G401 (cell line): ENCODE measurements at regions not wholly inside any gene's neighbourhood (a gene's known extent, or its start where the extent isn't known, plus 50 kb on each side); places are given as distances from the start of the nearest gene placed in this dataset.
"Not testable (repeated sequence)": the region's sequence is repeated elsewhere in the genome, so short reads cannot be mapped to it uniquely, and the experiment has no call there.

Experiments
- DNase-seq: peaks from one replicate; pipeline ENCODE4 v3.0.0-alpha.2; 2015; ENCODE audit warnings: low spot score
- in situ Hi-C: cut with HindIII; loops from 2 replicates; pipeline ENCODE4 v1.10.0; 2016; ENCODE audit warnings: low sequenced_read_pairs, mixed read lengths

GRCh38 chr5:74536658-74537057 lies 103.9 kb downstream of the ENC1 start:
- in situ Hi-C loops = no loop called here
- no peak for DNase-seq

DNA sequence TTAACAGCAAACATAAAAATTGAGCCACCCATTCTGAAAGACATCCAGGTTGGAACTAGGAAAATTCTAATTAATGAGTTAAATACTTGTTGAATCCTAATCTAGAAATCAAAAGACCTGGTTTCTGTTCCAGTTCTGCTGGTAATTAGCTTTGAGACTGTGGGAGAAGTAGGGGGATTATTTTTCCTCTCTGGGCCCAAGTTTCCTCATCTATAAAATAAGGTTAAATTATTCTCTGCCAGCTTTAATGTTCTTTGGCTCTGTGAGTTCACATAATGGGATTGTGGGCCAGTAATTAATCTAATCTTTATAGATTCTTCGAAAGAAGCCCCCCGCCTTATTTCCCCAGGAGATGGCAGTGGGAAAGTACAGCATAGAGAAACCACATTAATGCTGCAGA lies 104.6 kb downstream of the ENC1 start:
- in situ Hi-C loops = no loop called here
- no peak for DNase-seq

DNA sequence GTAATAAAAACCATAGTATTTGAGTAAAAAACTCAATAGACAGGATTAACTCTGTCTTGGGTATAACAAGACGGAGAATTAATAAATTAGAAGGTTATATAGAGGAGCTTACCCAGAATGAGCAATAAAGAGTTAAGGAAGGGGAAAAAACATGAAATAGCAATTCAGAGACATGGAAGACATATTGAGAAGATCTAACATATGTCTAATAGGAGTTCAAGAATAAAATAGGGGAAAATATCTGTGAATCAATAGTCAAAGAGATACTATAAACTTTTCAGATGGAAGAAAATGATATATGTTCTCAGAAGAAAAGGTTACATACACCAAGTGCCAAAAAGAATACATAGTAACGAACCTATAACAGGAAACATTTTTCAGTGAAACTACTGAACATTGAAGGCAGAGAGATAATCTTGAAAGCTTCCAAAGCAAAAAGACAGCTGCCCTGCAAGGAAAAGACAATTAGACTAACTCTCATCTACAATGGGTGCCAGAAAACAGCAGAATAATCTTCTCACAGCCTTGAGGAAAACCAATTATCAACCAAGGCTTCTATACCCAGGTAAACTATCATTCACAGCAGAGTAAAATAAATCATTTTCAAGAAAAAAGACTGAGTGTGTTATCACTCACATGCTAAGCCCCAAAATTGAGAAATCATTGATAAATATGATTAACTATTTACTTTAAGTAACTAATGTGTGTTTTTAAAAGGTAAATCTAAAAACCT lies 106.0 kb downstream of the ENC1 start:
- DNase-seq = no peak
- in situ Hi-C loops = no loop called here

DNA sequence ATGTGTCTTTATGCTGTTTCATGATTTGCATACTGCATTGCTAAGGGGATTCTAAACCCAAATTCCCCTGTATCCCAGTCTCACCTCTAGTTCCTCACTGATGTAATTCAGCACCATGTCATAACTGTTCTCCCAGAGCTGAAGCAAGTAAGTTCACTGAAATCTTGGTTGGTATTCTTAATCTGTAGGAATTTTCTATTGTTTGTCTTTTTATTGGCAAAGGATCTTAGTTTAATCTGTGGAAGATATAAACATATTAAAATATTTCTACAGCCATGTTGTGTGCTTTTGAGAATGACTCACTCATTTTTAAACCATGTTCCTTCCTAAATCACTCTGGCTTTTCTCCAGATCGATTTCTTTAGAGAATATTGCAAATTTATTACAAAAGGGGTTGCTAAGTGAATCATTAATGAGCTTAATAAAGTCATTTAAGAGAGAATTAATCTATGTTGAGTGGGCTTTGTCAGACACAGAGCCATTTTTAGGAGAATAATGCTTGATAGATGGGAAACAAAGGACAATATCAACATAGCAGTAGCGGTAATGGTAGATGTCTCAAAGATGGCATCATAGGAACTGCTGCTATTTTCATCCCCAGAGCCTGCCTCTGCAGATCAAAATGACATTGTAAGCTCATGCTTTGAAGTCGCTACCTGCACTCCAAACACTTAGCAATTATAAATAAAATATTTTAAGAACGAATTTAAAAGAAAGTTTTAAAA lies 110.0 kb downstream of the ENC1 start:
- DNase-seq = no peak
- in situ Hi-C loops = no loop called here

GRCh38 chr5:74529101-74529500 lies 111.4 kb downstream of the ENC1 start:
- DNase-seq = no peak
- in situ Hi-C loops = no loop called here

- no peak for DNase-seq
- in situ Hi-C loops = no loop called here
Measured at GRCh38 chr5:74526111-74526510, 114.4 kb downstream of the ENC1 start.

- DNase-seq, in situ Hi-C loops: not testable (repeated sequence)
Measured at GRCh38 chr5:74524767-74525166, 115.8 kb downstream of the ENC1 start.

DNA sequence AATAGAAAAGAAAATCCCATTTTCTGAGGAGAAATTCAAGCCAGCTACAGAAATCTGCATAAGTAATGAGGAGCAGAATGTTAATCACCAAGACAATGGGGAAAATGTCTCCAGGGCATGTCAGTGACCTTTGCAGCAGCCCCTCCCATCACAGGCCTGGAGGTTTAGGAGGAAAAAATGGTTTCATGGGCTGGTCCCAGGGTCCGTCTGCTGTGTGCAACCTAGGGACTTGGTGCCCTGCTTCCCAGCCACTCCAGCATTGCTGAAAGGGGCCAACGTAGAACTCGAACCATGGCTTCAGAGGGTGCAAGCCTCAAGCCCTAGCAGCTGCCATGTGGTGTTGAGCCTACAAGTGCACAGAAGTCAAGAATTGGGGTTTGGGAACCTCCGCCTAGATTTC lies 116.8 kb downstream of the ENC1 start:
- in situ Hi-C loops = not testable (repeated sequence)

DNA sequence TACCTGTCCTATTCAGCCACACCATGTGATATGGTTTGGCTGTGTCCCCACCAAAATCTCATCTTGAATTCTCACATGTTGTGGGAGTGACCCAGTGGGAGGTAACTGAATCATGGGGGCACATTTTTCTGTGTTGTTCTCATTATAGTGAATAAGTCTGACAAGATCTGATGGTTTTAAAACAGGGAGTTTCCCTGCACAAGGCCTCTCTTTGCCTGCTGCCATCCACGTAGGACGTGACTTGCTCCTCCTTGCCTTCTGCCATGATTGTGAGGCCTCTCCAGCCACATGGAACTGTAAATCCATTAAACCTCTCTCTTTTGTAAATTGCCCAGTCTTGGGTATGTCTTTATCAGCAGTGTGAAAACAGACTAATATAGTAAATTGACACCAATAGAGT lies 117.7 kb downstream of the ENC1 start:
- DNase-seq, in situ Hi-C loops: not testable (repeated sequence)

More for the DNA sequence above, 116.8 kb downstream of the ENC1 start:
- not testable (repeated sequence) for DNase-seq

DNA sequence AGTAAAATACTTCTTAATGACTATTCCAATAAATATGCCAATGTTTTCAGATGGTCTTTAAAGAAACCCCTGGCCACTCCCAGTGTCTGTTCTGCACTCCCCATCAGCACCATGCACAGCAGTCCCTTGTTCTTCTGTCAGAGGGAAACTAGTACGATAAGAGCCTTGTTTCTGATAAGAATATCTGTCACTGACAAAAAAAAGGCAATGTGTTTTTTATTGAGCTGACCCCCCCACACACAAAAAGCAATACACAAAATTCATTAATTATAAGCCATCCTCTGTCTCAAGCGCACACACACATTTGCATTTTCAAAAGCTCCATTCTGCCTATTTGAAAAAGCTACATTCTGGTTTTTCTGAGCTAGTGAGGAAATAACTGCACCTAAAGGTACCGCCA lies 119.1 kb downstream of the ENC1 start:
- in situ Hi-C loops = no loop called here

DNA sequence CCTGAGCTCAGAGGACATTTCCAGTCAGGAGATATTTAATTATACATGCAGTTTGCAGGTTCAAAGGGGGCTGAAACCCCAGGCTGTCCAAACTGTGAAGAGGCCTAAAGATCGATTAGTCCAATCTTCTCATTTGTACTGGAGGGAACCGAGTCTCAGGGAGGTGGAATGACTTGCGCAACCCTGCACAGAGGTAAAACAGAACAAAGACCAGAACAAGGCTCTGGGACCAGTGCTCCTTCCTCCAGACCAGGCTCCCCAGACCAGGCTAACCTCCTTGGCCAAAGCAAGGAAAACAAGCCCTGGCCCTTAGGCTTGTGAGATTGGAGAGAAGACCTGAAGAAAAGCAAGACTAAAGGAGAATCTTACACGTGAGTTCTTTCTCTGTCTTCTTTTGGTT lies 120.8 kb downstream of the ENC1 start:
- in situ Hi-C loops = no loop called here

More for the DNA sequence above, 119.1 kb downstream of the ENC1 start:
- DNase-seq = no peak

GRCh38 chr5:74519161-74519571 lies 121.4 kb downstream of the ENC1 start:
- in situ Hi-C loops = no loop called here
- no peak for DNase-seq

More for the DNA sequence above, 120.8 kb downstream of the ENC1 start:
- no peak for DNase-seq

DNA sequence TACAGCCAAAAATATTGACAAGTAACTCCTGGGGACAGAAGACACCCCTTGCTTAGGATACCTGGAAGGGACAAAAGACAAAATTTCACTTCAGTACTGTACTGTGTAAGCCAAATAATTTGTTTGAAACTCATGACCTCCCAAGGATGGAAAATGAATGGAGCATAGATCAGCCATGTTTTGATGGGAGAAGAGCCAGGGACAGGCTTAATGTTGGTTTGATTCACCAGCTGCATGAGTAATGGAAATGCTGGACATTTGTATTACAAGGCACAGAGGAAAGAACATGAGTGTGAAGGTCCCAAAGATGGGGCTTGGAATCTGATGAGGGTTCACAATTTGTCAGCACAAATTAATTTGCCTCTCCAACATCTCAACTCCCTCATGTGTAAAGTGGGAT lies 122.8 kb downstream of the ENC1 start:
- DNase-seq = no peak
- in situ Hi-C loops = no loop called here

DNA sequence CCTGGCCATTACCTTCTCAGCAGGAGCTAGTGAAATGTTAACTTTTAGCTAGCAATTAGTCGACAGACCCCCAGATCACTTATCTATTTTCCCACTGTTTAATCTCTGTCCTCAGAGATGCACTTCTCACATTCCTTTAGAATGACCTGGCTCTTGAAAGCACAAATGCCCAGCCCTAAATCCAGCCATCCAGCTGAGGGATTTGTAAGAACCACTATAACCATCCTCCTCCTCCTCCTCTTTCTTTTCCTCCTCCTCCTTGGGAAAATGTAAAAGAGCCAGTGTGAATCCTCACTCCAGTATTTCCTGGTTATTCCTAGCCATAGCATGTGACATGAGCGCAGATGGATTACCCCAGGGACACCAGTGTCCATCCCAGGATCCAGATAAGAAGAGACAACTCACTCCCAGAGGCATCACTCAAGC lies 124.3 kb downstream of the ENC1 start:
- in situ Hi-C loops = no loop called here
- DNase-seq = no peak

- DNase-seq = no peak
- in situ Hi-C loops = no loop called here
Measured at GRCh38 chr5:74514888-74515551, 125.5 kb downstream of the ENC1 start.

DNA sequence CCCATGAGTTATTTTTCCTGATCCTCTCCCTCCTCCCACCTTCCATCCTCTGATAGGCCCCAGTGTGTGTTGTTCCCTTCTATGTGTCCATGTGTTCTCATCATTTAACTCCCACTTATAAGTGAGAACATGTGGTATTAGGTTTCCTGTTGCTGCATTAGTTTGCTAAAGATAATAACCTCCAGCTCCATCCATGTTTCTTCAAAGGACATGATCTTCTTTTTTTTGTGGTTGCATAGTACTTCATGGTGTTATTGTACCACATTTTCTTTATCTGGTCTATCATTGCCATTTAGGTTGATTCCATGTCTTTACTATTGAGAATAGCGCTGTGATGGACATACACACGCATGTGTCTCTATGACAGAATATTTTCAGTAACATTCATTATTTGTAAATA lies 128.8 kb downstream of the ENC1 start:
- DNase-seq, in situ Hi-C loops: not testable (repeated sequence)

DNA sequence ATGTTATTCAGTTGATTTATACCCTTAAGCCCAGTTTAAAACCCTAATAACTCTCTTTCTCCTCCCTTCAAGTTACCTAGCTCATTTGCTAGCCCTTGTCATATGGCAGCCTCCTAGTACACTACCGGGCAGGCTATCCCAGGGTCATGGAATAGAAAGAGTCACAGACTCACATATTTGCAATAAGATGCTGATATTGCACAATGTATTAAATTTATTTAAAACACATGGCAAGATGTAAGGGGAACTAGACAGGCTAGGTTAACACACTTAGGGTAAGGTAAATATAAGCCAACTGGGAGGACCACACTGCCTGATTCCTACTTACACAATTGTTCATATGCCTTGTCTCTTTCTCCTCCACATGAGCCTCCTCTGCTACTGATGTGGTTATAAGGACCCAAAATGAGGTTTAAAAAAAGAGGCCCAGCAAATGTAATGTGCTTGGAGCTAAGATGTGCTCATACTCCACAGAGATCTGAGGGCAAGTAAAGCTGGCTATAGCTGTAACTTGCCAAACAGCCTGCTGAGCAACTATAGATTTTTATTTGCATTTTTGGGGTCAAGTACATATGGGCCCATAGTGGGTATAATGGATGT lies 130.0 kb downstream of the ENC1 start:
- in situ Hi-C loops = no loop called here
- no peak for DNase-seq

GRCh38 chr5:74507370-74508005 lies 133.0 kb downstream of the ENC1 start:
- in situ Hi-C loops = no loop called here
- DNase-seq = no peak

GRCh38 chr5:74506119-74506518 lies 134.4 kb downstream of the ENC1 start:
- DNase-seq = no peak
- in situ Hi-C loops = no loop called here
